ENCODE measurements at regions not wholly inside any gene's neighbourhood (a gene's known extent, or its start where the extent isn't known, plus 50 kb on each side); places are given as distances from the start of the nearest gene placed in this dataset.

- no peak for ATAC-seq
- TF ChIP-seq ZNF70 (CRISPR knock-in tag; IDR thresholded peaks at IDR 0.05) (no peak), CREB5 (CRISPR knock-in tag; IDR thresholded peaks at IDR 0.05; ENCODE audit: low read depth) (no peak), TOX (CRISPR knock-in tag; IDR thresholded peaks at IDR 0.05; ENCODE audit: borderline replicate concordance) (no peak), TCF4 (CRISPR knock-in tag; IDR thresholded peaks at IDR 0.05; ENCODE audit: borderline replicate concordance) (no peak), SNAI2 (CRISPR knock-in tag; IDR thresholded peaks at IDR 0.05) (no peak), ESRRG (CRISPR knock-in tag; IDR thresholded peaks at IDR 0.05) (no peak), ZNF8 (CRISPR knock-in tag; IDR thresholded peaks at IDR 0.05) (no peak), ZC3H10 (CRISPR knock-in tag; IDR thresholded peaks at IDR 0.05) (no peak), ZFP3 (CRISPR knock-in tag; IDR thresholded peaks at IDR 0.05) (no peak), ARNTL (CRISPR knock-in tag; IDR thresholded peaks at IDR 0.05; ENCODE audit: borderline replicate concordance, low read depth) (no peak)
Measured at GRCh38 chr5:175306381-175306780, 137.6 kb downstream of the DRD1 start.

GRCh38 chr5:175305251-175305650, 138.7 kb downstream of the DRD1 start:
- TF ChIP-seq CSDC2 (CRISPR knock-in tag; IDR thresholded peaks at IDR 0.05) = no peak
- no peak for TF ChIP-seq ZNF565 (CRISPR knock-in tag; conservative IDR thresholded peaks at IDR 0.05; ENCODE audit: low read depth)
- no peak for ATAC-seq

GRCh38 chr5:175290379-175290778, 153.6 kb downstream of the DRD1 start:
- ATAC-seq = no peak
- no peak for TF ChIP-seq ZNF565 (CRISPR knock-in tag; conservative IDR thresholded peaks at IDR 0.05; ENCODE audit: low read depth)
- no peak for TF ChIP-seq POU6F1 (CRISPR knock-in tag; IDR thresholded peaks at IDR 0.05; ENCODE audit: borderline replicate concordance, low read depth)
- TF ChIP-seq PATZ1 (CRISPR knock-in tag; IDR thresholded peaks at IDR 0.05; ENCODE audit: borderline replicate concordance) = no peak
- TF ChIP-seq ZFP30 (CRISPR knock-in tag; IDR thresholded peaks at IDR 0.05) = no peak
- TF ChIP-seq ARNTL (CRISPR knock-in tag; IDR thresholded peaks at IDR 0.05; ENCODE audit: borderline replicate concordance, low read depth) = no peak
- TF ChIP-seq SNAI2 (CRISPR knock-in tag; IDR thresholded peaks at IDR 0.05) = no peak
- TF ChIP-seq TSHZ2 (CRISPR knock-in tag; IDR thresholded peaks at IDR 0.05) = no peak

- peak; percentile 85 for ATAC-seq
- TF ChIP-seq ZFP30 (CRISPR knock-in tag; IDR thresholded peaks at IDR 0.05) = no peak
- TF ChIP-seq ZFP3 (CRISPR knock-in tag; IDR thresholded peaks at IDR 0.05) = no peak
- TF ChIP-seq CSDC2 (CRISPR knock-in tag; IDR thresholded peaks at IDR 0.05) = no peak
- TF ChIP-seq TOX (CRISPR knock-in tag; IDR thresholded peaks at IDR 0.05; ENCODE audit: borderline replicate concordance) = no peak
- TF ChIP-seq OSR1 (CRISPR knock-in tag; IDR thresholded peaks at IDR 0.05) = no peak
- no peak for TF ChIP-seq TSHZ2 (CRISPR knock-in tag; IDR thresholded peaks at IDR 0.05)
- TF ChIP-seq ZNF565 (CRISPR knock-in tag; conservative IDR thresholded peaks at IDR 0.05; ENCODE audit: low read depth) = no peak
- TF ChIP-seq ARNTL (CRISPR knock-in tag; IDR thresholded peaks at IDR 0.05; ENCODE audit: borderline replicate concordance, low read depth) = no peak
- TF ChIP-seq SNAI2 (CRISPR knock-in tag; IDR thresholded peaks at IDR 0.05) = no peak
- no peak for TF ChIP-seq ZNF70 (CRISPR knock-in tag; IDR thresholded peaks at IDR 0.05)
- no peak for TF ChIP-seq TCF4 (CRISPR knock-in tag; IDR thresholded peaks at IDR 0.05; ENCODE audit: borderline replicate concordance)
- no peak for TF ChIP-seq ZC3H10 (CRISPR knock-in tag; IDR thresholded peaks at IDR 0.05)
- TF ChIP-seq ZNF8 (CRISPR knock-in tag; IDR thresholded peaks at IDR 0.05) = no peak
- TF ChIP-seq PATZ1 (CRISPR knock-in tag; IDR thresholded peaks at IDR 0.05; ENCODE audit: borderline replicate concordance) = no peak
- TF ChIP-seq BACH2 (CRISPR knock-in tag; IDR thresholded peaks at IDR 0.05; ENCODE audit: borderline replicate concordance) = no peak
- no peak for TF ChIP-seq CSRNP3 (CRISPR knock-in tag; IDR thresholded peaks at IDR 0.05)
- no peak for TF ChIP-seq ESRRG (CRISPR knock-in tag; IDR thresholded peaks at IDR 0.05)
Measured at GRCh38 chr5:175288048-175288621, 155.8 kb downstream of the DRD1 start.
